ENCODE measurements at regions not wholly inside any gene's neighbourhood (a gene's known extent, or its start where the extent isn't known, plus 50 kb on each side); places are given as distances from the start of the nearest gene placed in this dataset.

GRCh38 chr13:85255978-85256377, 543.2 kb downstream of the SLITRK6 start:
- DNase-seq (ENCODE audit: extremely low spot score): no peak
- no peak for TF ChIP-seq CTCF (IDR thresholded peaks at IDR 0.05; ENCODE audit: control extremely low read depth, extremely low read depth, low read depth, missing control alignments)
- ChIA-PET CTCF (no interaction called here), POLR2A (no interaction called here)

GRCh38 chr13:85254641-85255040, 544.6 kb downstream of the SLITRK6 start:
- POLR2A ChIA-PET: no interaction called here
- TF ChIP-seq CTCF (IDR thresholded peaks at IDR 0.05; ENCODE audit: control extremely low read depth, extremely low read depth, low read depth, missing control alignments): no peak
- CTCF ChIA-PET: no interaction called here
- no peak for DNase-seq (ENCODE audit: extremely low spot score)

GRCh38 chr13:85249151-85249550, 550.1 kb downstream of the SLITRK6 start:
- no peak for DNase-seq (ENCODE audit: extremely low spot score)
- no peak for TF ChIP-seq CTCF (IDR thresholded peaks at IDR 0.05; ENCODE audit: control extremely low read depth, extremely low read depth, low read depth, missing control alignments)
- ChIA-PET CTCF (interaction anchor here (1.2 kb wide), 1 partner anchor 73 kb away, joined by 3 read pairs; no protein-coding TSS in a partner anchor), POLR2A (no interaction called here)

- DNase-seq (ENCODE audit: extremely low spot score): no peak
- CTCF ChIA-PET: no interaction called here
- TF ChIP-seq CTCF (IDR thresholded peaks at IDR 0.05; ENCODE audit: control extremely low read depth, extremely low read depth, low read depth, missing control alignments): no peak
- POLR2A ChIA-PET: no interaction called here
Measured at GRCh38 chr13:85247780-85248179, 551.4 kb downstream of the SLITRK6 start.

GRCh38 chr13:85243831-85244230, 555.4 kb downstream of the SLITRK6 start:
- no peak for TF ChIP-seq CTCF (IDR thresholded peaks at IDR 0.05; ENCODE audit: control extremely low read depth, extremely low read depth, low read depth, missing control alignments)
- POLR2A ChIA-PET: no interaction called here

GRCh38 chr13:85241060-85241459, 558.2 kb downstream of the SLITRK6 start:
- TF ChIP-seq CTCF (IDR thresholded peaks at IDR 0.05; ENCODE audit: control extremely low read depth, extremely low read depth, low read depth, missing control alignments): no peak
- no peak for DNase-seq (ENCODE audit: extremely low spot score)
- ChIA-PET CTCF (no interaction called here), POLR2A (no interaction called here)

More at GRCh38 chr13:85243831-85244230, 555.4 kb downstream of the SLITRK6 start:
- CTCF ChIA-PET: no interaction called here
- no peak for DNase-seq (ENCODE audit: extremely low spot score)

GRCh38 chr13:85236413-85236812, 562.8 kb downstream of the SLITRK6 start:
- no peak for DNase-seq (ENCODE audit: extremely low spot score)
- ChIA-PET POLR2A (no interaction called here), CTCF (no interaction called here)
- TF ChIP-seq CTCF (IDR thresholded peaks at IDR 0.05; ENCODE audit: control extremely low read depth, extremely low read depth, low read depth, missing control alignments): no peak

Data from GM10248 (cell line).